ENCODE measurements at regions not wholly inside any gene's neighbourhood (a gene's known extent, or its start where the extent isn't known, plus 50 kb on each side); places are given as distances from the start of the nearest gene placed in this dataset.
"Not testable (repeated sequence)": the region's sequence is repeated elsewhere in the genome, so short reads cannot be mapped to it uniquely, and the experiment has no call there.

GRCh38 chr4:66956426-66956825, 588.9 kb downstream of the CENPC start:
- Histone ChIP-seq H3K27ac (no peak overlapping the region), H3K4me3 (no peak overlapping the region), H3K9me3 (no peaks in the 10 kb centered on the region), H3K27me3 (no peaks in the 10 kb centered on the region), H3K36me3 (replicated peaks in 1 of 2; ENCODE audit: insufficient read depth in 1 of 2, low read depth in 2 of 2) (no peaks in the 10 kb centered on the region), H3K4me1 (no peaks in the 10 kb centered on the region)
- intact Hi-C loops (cut with DNase I), result no loop called here
- no peak for DNase-seq
- WGBS, 2 donors, result 76 to 89% methylated on average over 5 to 6 of the region's 6 CpGs
- TF ChIP-seq POLR2A (IDR thresholded peaks at IDR 0.05), result no peak
- TF ChIP-seq, protein P1, sequence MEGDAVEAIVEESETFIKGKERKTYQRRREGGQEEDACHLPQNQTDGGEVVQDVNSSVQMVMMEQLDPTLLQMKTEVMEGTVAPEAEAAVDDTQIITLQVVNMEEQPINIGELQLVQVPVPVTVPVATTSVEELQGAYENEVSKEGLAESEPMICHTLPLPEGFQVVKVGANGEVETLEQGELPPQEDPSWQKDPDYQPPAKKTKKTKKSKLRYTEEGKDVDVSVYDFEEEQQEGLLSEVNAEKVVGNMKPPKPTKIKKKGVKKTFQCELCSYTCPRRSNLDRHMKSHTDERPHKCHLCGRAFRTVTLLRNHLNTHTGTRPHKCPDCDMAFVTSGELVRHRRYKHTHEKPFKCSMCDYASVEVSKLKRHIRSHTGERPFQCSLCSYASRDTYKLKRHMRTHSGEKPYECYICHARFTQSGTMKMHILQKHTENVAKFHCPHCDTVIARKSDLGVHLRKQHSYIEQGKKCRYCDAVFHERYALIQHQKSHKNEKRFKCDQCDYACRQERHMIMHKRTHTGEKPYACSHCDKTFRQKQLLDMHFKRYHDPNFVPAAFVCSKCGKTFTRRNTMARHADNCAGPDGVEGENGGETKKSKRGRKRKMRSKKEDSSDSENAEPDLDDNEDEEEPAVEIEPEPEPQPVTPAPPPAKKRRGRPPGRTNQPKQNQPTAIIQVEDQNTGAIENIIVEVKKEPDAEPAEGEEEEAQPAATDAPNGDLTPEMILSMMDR (IDR thresholded peaks at IDR 0.05), result no peak
- ATAC-seq, result no peak

- Histone ChIP-seq H3K27ac (no peak overlapping the region), H3K27me3 (no peaks in the 10 kb centered on the region), H3K4me3 (no peak overlapping the region), H3K4me1 (no peaks in the 10 kb centered on the region), H3K9me3 (no peaks in the 10 kb centered on the region), H3K36me3 (replicated peaks in 1 of 2; ENCODE audit: insufficient read depth in 1 of 2, low read depth in 2 of 2) (no peaks in the 10 kb centered on the region)
- no peak for ATAC-seq
- intact Hi-C loops (cut with DNase I), result no loop called here
- 58 to 66% methylated on average over 3 of the region's 3 CpGs for WGBS, 2 donors
- DNase-seq, result no peak
- no peak for TF ChIP-seq POLR2A (IDR thresholded peaks at IDR 0.05)
- TF ChIP-seq, protein P1 (IDR thresholded peaks at IDR 0.05), result no peak
Measured at GRCh38 chr4:66955784-66956183, 589.5 kb downstream of the CENPC start.

DNA sequence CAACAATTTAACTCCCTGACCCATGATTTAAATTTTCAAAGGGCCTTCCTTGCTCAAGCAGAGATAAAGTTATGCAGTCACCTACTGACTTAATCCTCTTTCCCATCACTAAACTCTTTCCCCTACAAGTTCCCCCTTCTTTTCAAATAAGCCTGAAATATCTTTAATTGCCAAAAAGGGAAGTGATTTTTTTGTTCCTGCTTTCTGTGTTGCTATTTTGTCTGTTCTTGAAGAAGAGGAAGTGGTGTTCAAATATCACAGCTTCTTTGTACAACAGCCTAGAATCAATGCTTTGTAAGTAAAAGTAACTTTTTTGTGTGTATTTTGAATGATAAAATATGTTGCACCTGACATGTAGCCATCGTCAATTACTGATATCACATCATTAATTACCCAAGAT, 595.9 kb downstream of the CENPC start:
- DNase-seq, result no peak
- TF ChIP-seq POLR2A (IDR thresholded peaks at IDR 0.05), result no peak
- TF ChIP-seq, protein P1 (IDR thresholded peaks at IDR 0.05), result no peak
- no peaks in the 10 kb centered on the region for H3K9me3 ChIP-seq
- no peaks in the 10 kb centered on the region for H3K27me3 ChIP-seq
- no peak overlapping the region for H3K27ac ChIP-seq
- ATAC-seq, result no peak
- 16 to 18% methylated on average over 1 of the region's 1 CpG for WGBS, 2 donors
- no peak overlapping the region for H3K4me3 ChIP-seq
- intact Hi-C loops (cut with DNase I), result no loop called here
- no peaks in the 10 kb centered on the region for H3K4me1 ChIP-seq
- H3K36me3 ChIP-seq (replicated peaks in 1 of 2; ENCODE audit: insufficient read depth in 1 of 2, low read depth in 2 of 2), result no peaks in the 10 kb centered on the region

- no peaks in the 10 kb centered on the region for H3K36me3 ChIP-seq (replicated peaks in 1 of 2; ENCODE audit: insufficient read depth in 1 of 2, low read depth in 2 of 2)
- WGBS, 2 donors, result 73 to 78% methylated on average over 1 of the region's 1 CpG
- H3K27me3 ChIP-seq, result no peaks in the 10 kb centered on the region
- intact Hi-C loops (cut with DNase I), result no loop called here
- no peak overlapping the region for H3K27ac ChIP-seq
- no peaks in the 10 kb centered on the region for H3K9me3 ChIP-seq
- TF ChIP-seq POLR2A (IDR thresholded peaks at IDR 0.05), result no peak
- TF ChIP-seq, protein P1 (IDR thresholded peaks at IDR 0.05), result no peak
- DNase-seq, result no peak
- no peak overlapping the region for H3K4me3 ChIP-seq
- ATAC-seq, result no peak
- H3K4me1 ChIP-seq, result no peaks in the 10 kb centered on the region
Measured at GRCh38 chr4:66946761-66947160, 598.5 kb downstream of the CENPC start.

DNA sequence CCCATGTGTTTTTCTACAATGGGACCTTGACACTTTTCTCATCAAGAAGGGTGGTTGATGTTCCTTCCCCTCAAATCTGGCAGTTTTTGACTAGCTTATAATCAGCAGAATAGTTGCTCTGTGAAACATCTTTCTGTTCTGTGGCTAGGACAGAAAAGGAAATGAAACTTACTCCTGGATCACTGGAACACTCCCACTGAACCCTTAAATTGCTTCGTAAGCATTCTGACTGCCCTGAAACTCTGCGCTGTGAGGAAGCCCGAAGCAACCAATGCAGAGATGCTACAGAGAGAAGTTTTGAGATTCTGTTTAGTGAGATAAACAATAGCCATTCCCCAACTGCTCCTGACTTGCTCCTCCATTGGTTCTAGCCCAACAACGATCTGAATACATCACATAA, 602.2 kb downstream of the CENPC start:
- Histone ChIP-seq H3K4me3 (no peak overlapping the region), H3K36me3 (replicated peaks in 1 of 2; ENCODE audit: insufficient read depth in 1 of 2, low read depth in 2 of 2) (no peaks in the 10 kb centered on the region), H3K4me1 (no peaks in the 10 kb centered on the region), H3K27me3 (no peaks in the 10 kb centered on the region), H3K27ac (no peak overlapping the region), H3K9me3 (no peaks in the 10 kb centered on the region)
- 49 to 71% methylated on average over 4 of the region's 4 CpGs for WGBS, 2 donors
- TF ChIP-seq POLR2A (IDR thresholded peaks at IDR 0.05), result no peak
- TF ChIP-seq, protein P1 (IDR thresholded peaks at IDR 0.05), result no peak
- no peak for ATAC-seq
- DNase-seq, result peak in 1 of 4 donors; percentile 8
- intact Hi-C loops (cut with DNase I), result no loop called here

- H3K36me3 ChIP-seq (replicated peaks in 1 of 2; ENCODE audit: insufficient read depth in 1 of 2, low read depth in 2 of 2); H3K9me3 ChIP-seq; ATAC-seq; intact Hi-C loops (cut with DNase I); H3K4me3 ChIP-seq; H3K27ac ChIP-seq; H3K4me1 ChIP-seq; H3K27me3 ChIP-seq; DNase-seq: not testable (repeated sequence)
- WGBS, 2 donors, result 78 to 89% methylated on average over 3 of the region's 3 CpGs
Measured at GRCh38 chr4:66931981-66932380, 613.3 kb downstream of the CENPC start.
